Liver (tissue), 8 donors: ENCODE measurements at regions not wholly inside any gene's neighbourhood (a gene's known extent, or its start where the extent isn't known, plus 50 kb on each side); places are given as distances from the start of the nearest gene placed in this dataset.
"Not testable (repeated sequence)": the region's sequence is repeated elsewhere in the genome, so short reads cannot be mapped to it uniquely, and the experiment has no call there.

Source experiments
- DNase-seq: peaks from one replicate; pipeline ENCODE4 v3.0.0-alpha.2; 2017; ENCODE audit warnings: low spot score
- H3K27ac ChIP-seq, 2 donors: one replicate each; pipeline ENCODE4 v1.7.0; 2013; ENCODE audit warnings: inconsistent platforms in 2 of 2, low read length in 2 of 2, control low read depth in 1 of 2, low read depth in 1 of 2, mild to moderate bottlenecking in 1 of 2
- H3K27me3 ChIP-seq, 4 donors: one replicate each; pipeline versions ENCODE4 v1.6.1 to v1.7.0; 2013; ENCODE audit warnings: low read length in 3 of 4, inconsistent platforms in 1 of 4, mild to moderate bottlenecking in 1 of 4, moderate library complexity in 1 of 4; ENCODE audit not compliant: control insufficient read depth in 4 of 4, insufficient read depth in 4 of 4
- H3K36me3 ChIP-seq, 4 donors: one replicate each; pipeline versions ENCODE4 v1.6.1 to v1.7.0; 2013; ENCODE audit warnings: low read length in 3 of 4, mild to moderate bottlenecking in 3 of 4, low read depth in 1 of 4, moderate library complexity in 1 of 4; ENCODE audit not compliant: control insufficient read depth in 4 of 4, insufficient read depth in 3 of 4
- H3K4me1 ChIP-seq, 4 donors: one replicate each; pipeline versions ENCODE4 v1.6.1 to v1.7.0; 2013; ENCODE audit warnings: low read length in 3 of 4, mild to moderate bottlenecking in 3 of 4, moderate library complexity in 1 of 4; ENCODE audit not compliant: control insufficient read depth in 4 of 4, insufficient read depth in 4 of 4
- H3K4me3 ChIP-seq, 3 donors: one replicate each; pipeline versions ENCODE4 v1.6.1 to v1.7.0; 2013; ENCODE audit warnings: low read length in 3 of 3, control low read depth in 1 of 3, low read depth in 1 of 3, mild to moderate bottlenecking in 1 of 3
- H3K9ac ChIP-seq, 2 donors: one replicate each; pipeline ENCODE4 v1.7.0; 2013; ENCODE audit warnings: low read length in 2 of 2, mild to moderate bottlenecking in 2 of 2, moderate library complexity in 2 of 2, control low read depth in 1 of 2, low read depth in 1 of 2
- H3K9me3 ChIP-seq, 4 donors: one replicate each; pipeline versions ENCODE4 v1.6.1 to v1.7.0; 2013; ENCODE audit warnings: low read length in 3 of 4; ENCODE audit not compliant: control insufficient read depth in 4 of 4
- EGR1 ChIP-seq, 2 donors: IDR thresholded peaks; 2 replicates each; pipeline ENCODE4 v1.6.1; 2016 to 2018; ENCODE audit warnings: antibody characterized with exemption in 2 of 2, low read depth in 2 of 2
- FOXA1 ChIP-seq: IDR thresholded peaks from 2 replicates; pipeline ENCODE4 v1.6.1; 2016; ENCODE audit warnings: antibody characterized with exemption
- FOXA2 ChIP-seq: IDR thresholded peaks from 2 replicates; pipeline ENCODE4 v1.6.1; 2016; ENCODE audit warnings: antibody characterized with exemption
- GABPA ChIP-seq, 2 donors: IDR thresholded peaks in 1 of 2; conservative IDR thresholded peaks in 1 of 2; 2 replicates each; pipeline ENCODE4 v1.6.1; 2016; ENCODE audit warnings: antibody characterized with exemption in 2 of 2, mild to moderate bottlenecking in 1 of 2, moderate library complexity in 1 of 2
- HNF4A ChIP-seq, 2 donors: conservative IDR thresholded peaks; 2 replicates each; pipeline ENCODE4 v1.6.1; 2016; ENCODE audit warnings: antibody characterized with exemption in 2 of 2, mild to moderate bottlenecking in 2 of 2
- HNF4G ChIP-seq: IDR thresholded peaks from 2 replicates; pipeline ENCODE4 v1.6.1; 2016; ENCODE audit warnings: antibody characterized with exemption
- JUND ChIP-seq, 2 donors: IDR thresholded peaks; 2 replicates each; pipeline ENCODE4 v1.6.1; 2016; ENCODE audit warnings: antibody characterized with exemption in 2 of 2
- NR2F2 ChIP-seq: IDR thresholded peaks from 2 replicates; pipeline ENCODE4 v1.6.1; 2016; ENCODE audit warnings: antibody characterized with exemption
- RAD21 ChIP-seq, 2 donors: IDR thresholded peaks; 2 replicates each; pipeline ENCODE4 v1.6.1; 2016; ENCODE audit warnings: antibody characterized with exemption in 2 of 2, mild to moderate bottlenecking in 2 of 2
- RXRA ChIP-seq, 2 donors: IDR thresholded peaks; 2 replicates each; pipeline ENCODE4 v1.6.1; 2017 to 2018; ENCODE audit warnings: antibody characterized with exemption in 2 of 2, mild to moderate bottlenecking in 1 of 2
- SP1 ChIP-seq: IDR thresholded peaks from 2 replicates; pipeline ENCODE4 v1.6.1; 2018; ENCODE audit warnings: antibody characterized with exemption, mild to moderate bottlenecking
- TAF1 ChIP-seq: conservative IDR thresholded peaks from 2 replicates; pipeline ENCODE4 v1.6.1; 2016; ENCODE audit warnings: antibody characterized with exemption, mild to moderate bottlenecking
- YY1 ChIP-seq: IDR thresholded peaks from 2 replicates; pipeline ENCODE4 v1.6.1; 2016; ENCODE audit warnings: antibody characterized with exemption, mild to moderate bottlenecking
- WGBS: extraction: QIAGEN DNeasy Blood & Tissue Kit; methylation state at CpG from one replicate; pipeline ENCODE4 v1.1.7; 2013; 5-methylcytosine and 5-hydroxymethylcytosine counted together
- TF ChIP-seq, protein P1 (sequence below): IDR thresholded peaks from 2 replicates; pipeline ENCODE4 v1.6.1; 2016; ENCODE audit warnings: antibody characterized with exemption
- TF ChIP-seq, protein P2 (sequence below): IDR thresholded peaks from 2 replicates; pipeline ENCODE4 v1.6.1; 2016; ENCODE audit warnings: antibody characterized with exemption, mild to moderate bottlenecking
- TF ChIP-seq, protein P3 (sequence below): IDR thresholded peaks from 2 replicates; pipeline ENCODE4 v1.6.1; 2016; ENCODE audit warnings: antibody characterized with exemption
- TF ChIP-seq, protein P4 (sequence below): IDR thresholded peaks from 2 replicates; pipeline ENCODE4 v1.6.1; 2016; ENCODE audit warnings: antibody characterized with exemption
- TF ChIP-seq, protein P5 (sequence below): fragments of 150-350 bp; IDR thresholded peaks from 2 replicates; pipeline ENCODE4 v1.5.1; 2017; ENCODE audit warnings: improper control_type of control experiment, low read depth, low read length; ENCODE audit not compliant: missing input control
- donor health status: healthy.
- donor health status: healthy.
- donor health status: healthy.
- donor health status: healthy.
- donor health status: healthy.

DNA sequence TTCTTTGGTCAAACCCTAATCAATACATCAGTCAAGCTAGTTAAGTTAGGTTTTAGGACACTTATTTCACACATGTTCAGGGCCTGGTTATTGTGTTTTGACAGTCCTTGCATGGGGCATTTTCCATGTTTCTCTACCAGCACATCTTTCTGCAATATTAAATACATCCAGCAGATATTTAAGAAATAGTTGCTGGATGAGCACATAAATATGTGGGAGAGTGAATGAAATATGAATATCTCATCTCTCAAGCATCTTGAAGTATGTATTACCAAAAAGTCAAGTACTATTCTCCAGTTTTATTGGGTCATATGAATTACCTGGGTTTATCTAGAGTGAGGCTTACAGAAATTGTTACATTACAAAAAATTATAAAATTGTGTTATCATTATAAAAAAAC is 621.9 kb upstream of the GJE1 start:
- H3K27ac ChIP-seq, result no peak overlapping the region
- TF ChIP-seq, protein P1, sequence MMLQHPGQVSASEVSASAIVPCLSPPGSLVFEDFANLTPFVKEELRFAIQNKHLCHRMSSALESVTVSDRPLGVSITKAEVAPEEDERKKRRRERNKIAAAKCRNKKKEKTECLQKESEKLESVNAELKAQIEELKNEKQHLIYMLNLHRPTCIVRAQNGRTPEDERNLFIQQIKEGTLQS, result no peak
- TF ChIP-seq FOXA1, result no peak
- TF ChIP-seq NR2F2, result no peak
- no peak for TF ChIP-seq JUND (IDR thresholded peaks at IDR 0.05)
- no peak for TF ChIP-seq FOXA2
- TF ChIP-seq, protein P2, sequence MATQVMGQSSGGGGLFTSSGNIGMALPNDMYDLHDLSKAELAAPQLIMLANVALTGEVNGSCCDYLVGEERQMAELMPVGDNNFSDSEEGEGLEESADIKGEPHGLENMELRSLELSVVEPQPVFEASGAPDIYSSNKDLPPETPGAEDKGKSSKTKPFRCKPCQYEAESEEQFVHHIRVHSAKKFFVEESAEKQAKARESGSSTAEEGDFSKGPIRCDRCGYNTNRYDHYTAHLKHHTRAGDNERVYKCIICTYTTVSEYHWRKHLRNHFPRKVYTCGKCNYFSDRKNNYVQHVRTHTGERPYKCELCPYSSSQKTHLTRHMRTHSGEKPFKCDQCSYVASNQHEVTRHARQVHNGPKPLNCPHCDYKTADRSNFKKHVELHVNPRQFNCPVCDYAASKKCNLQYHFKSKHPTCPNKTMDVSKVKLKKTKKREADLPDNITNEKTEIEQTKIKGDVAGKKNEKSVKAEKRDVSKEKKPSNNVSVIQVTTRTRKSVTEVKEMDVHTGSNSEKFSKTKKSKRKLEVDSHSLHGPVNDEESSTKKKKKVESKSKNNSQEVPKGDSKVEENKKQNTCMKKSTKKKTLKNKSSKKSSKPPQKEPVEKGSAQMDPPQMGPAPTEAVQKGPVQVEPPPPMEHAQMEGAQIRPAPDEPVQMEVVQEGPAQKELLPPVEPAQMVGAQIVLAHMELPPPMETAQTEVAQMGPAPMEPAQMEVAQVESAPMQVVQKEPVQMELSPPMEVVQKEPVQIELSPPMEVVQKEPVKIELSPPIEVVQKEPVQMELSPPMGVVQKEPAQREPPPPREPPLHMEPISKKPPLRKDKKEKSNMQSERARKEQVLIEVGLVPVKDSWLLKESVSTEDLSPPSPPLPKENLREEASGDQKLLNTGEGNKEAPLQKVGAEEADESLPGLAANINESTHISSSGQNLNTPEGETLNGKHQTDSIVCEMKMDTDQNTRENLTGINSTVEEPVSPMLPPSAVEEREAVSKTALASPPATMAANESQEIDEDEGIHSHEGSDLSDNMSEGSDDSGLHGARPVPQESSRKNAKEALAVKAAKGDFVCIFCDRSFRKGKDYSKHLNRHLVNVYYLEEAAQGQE, result no peak
- TF ChIP-seq, protein P3, sequence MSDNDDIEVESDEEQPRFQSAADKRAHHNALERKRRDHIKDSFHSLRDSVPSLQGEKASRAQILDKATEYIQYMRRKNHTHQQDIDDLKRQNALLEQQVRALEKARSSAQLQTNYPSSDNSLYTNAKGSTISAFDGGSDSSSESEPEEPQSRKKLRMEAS, result no peak
- no peak for TF ChIP-seq EGR1 (IDR thresholded peaks at IDR 0.05; ENCODE audit: low read depth in 2 of 2)
- no peak for TF ChIP-seq YY1
- no peak for TF ChIP-seq RXRA (IDR thresholded peaks at IDR 0.05)
- TF ChIP-seq HNF4G, result no peak
- TF ChIP-seq, protein P4, sequence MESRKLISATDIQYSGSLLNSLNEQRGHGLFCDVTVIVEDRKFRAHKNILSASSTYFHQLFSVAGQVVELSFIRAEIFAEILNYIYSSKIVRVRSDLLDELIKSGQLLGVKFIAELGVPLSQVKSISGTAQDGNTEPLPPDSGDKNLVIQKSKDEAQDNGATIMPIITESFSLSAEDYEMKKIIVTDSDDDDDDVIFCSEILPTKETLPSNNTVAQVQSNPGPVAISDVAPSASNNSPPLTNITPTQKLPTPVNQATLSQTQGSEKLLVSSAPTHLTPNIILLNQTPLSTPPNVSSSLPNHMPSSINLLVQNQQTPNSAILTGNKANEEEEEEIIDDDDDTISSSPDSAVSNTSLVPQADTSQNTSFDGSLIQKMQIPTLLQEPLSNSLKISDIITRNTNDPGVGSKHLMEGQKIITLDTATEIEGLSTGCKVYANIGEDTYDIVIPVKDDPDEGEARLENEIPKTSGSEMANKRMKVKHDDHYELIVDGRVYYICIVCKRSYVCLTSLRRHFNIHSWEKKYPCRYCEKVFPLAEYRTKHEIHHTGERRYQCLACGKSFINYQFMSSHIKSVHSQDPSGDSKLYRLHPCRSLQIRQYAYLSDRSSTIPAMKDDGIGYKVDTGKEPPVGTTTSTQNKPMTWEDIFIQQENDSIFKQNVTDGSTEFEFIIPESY, result no peak
- no peak for TF ChIP-seq SP1
- no peak for TF ChIP-seq TAF1
- no peak for TF ChIP-seq RAD21 (IDR thresholded peaks at IDR 0.05)
- TF ChIP-seq, protein P5, sequence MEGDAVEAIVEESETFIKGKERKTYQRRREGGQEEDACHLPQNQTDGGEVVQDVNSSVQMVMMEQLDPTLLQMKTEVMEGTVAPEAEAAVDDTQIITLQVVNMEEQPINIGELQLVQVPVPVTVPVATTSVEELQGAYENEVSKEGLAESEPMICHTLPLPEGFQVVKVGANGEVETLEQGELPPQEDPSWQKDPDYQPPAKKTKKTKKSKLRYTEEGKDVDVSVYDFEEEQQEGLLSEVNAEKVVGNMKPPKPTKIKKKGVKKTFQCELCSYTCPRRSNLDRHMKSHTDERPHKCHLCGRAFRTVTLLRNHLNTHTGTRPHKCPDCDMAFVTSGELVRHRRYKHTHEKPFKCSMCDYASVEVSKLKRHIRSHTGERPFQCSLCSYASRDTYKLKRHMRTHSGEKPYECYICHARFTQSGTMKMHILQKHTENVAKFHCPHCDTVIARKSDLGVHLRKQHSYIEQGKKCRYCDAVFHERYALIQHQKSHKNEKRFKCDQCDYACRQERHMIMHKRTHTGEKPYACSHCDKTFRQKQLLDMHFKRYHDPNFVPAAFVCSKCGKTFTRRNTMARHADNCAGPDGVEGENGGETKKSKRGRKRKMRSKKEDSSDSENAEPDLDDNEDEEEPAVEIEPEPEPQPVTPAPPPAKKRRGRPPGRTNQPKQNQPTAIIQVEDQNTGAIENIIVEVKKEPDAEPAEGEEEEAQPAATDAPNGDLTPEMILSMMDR, result no peak
- TF ChIP-seq HNF4A (conservative IDR thresholded peaks at IDR 0.05), result no peak
- TF ChIP-seq GABPA (IDR thresholded peaks at IDR 0.05 in 1 of 2, conservative IDR thresholded peaks at IDR 0.05 in 1 of 2), result no peak
- no peak overlapping the region for H3K4me3 ChIP-seq
- H3K4me1 ChIP-seq, result no peaks in the 10 kb centered on the region
- DNase-seq, result no peak
- H3K9ac ChIP-seq, result no peak overlapping the region
- no peaks in the 10 kb centered on the region for H3K27me3 ChIP-seq
- no peaks in the 10 kb centered on the region for H3K36me3 ChIP-seq
- peaks cover 0 to 8% (median 3%) of the 10 kb centered on the region in 4 donors for H3K9me3 ChIP-seq

DNA sequence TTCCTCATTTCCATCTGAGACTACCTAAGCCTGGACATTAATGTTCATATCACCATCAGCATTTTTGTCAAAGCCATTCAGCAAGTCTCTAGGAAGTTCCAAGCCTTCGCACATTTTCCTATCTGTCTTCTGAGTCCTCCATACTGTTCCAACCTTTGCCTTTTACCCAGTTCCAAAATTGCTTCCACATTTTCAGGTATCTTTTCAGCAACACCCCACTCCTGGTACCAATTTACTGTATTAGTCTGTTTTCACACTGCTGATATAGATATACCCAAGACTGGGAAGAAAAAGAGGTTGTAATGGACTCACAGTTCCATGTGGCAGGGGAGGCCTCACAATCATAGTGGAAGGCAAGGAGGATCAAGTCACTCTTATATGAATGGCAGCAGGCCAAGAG is 626.7 kb upstream of the GJE1 start:
- DNase-seq, H3K9ac ChIP-seq, H3K27ac ChIP-seq, H3K9me3 ChIP-seq, H3K4me1 ChIP-seq, H3K27me3 ChIP-seq, H3K4me3 ChIP-seq, H3K36me3 ChIP-seq: not testable (repeated sequence)
- 84% methylated on average over 1 of the region's 1 CpG for WGBS

DNA sequence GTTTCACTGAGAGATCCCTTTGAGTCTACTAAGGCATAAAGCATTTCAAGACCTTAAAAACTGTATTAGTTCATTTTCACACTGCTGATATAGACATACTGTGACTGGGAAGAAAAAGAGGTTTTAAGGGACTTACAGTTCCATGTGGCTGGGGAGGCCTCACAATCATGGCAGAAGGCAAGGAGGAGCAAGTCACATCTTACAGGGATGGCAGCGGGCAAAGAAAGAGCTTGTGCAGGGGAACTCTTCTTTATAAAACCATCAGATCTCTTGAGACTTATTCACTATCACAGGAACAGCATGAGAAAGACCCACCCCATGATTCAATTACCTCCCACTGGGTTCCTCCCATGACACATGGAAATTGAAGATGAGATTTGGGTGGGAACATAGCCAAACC is 628.4 kb upstream of the GJE1 start:
- H3K27me3 ChIP-seq, H3K9ac ChIP-seq, H3K36me3 ChIP-seq, H3K9me3 ChIP-seq, H3K27ac ChIP-seq, DNase-seq, H3K4me1 ChIP-seq, H3K4me3 ChIP-seq: not testable (repeated sequence)
- 89% methylated on average over 1 of the region's 1 CpG for WGBS
